ENCODE measurements at regions not wholly inside any gene's neighbourhood (a gene's known extent, or its start where the extent isn't known, plus 50 kb on each side); places are given as distances from the start of the nearest gene placed in this dataset.

DNA sequence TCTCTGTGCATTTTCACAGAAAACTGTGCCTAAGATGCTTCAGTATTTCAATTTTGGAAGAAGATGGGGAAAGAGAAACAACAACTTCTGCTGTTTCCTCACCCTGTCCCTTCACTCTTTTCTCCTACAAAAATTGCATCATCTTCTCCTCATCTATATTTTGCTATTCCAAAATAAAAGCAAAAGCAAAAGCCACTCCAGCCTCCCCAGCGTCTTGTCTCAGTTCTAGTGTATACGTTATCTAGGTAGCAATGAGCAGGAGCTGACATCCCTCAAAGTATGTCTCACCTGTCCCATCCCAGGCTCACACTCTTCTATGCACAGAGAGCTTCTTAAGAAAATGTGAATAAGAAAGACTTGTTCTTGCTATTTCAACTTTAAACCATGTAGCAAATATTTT lies 163.8 kb upstream of the TAB2 start:
- Histone ChIP-seq H3K4me1 (ENCODE audit: control insufficient read depth, extremely low read depth, insufficient read depth, low read length) (no peaks in the 10 kb centered on the region), H3K4me2 (ENCODE audit: control insufficient read depth, extremely low read depth, insufficient read depth, low read depth, low read length) (no peak overlapping the region), H3K79me2 (ENCODE audit: control insufficient read depth, insufficient read depth, low read length) (no peaks in the 10 kb centered on the region), H2AFZ (ENCODE audit: control insufficient read depth, low read length) (no peak overlapping the region), H3K9ac (ENCODE audit: control insufficient read depth, extremely low read depth, insufficient read depth, low read length) (no peak overlapping the region), H3K27me3 (ENCODE audit: control insufficient read depth, extremely low read depth, insufficient read depth, low read length) (peaks cover 6% of the 10 kb centered on the region), H3K4me3 (ENCODE audit: control insufficient read depth in 2 of 3, extremely low read depth in 1 of 3, insufficient read depth in 2 of 3, low read depth in 1 of 3, low read length in 3 of 3) (no peak overlapping the region), H3K27ac (ENCODE audit: control insufficient read depth, insufficient read depth, low read length) (no peak overlapping the region), H3K36me3 (ENCODE audit: control insufficient read depth in 2 of 2, extremely low read depth in 1 of 2, insufficient read depth in 2 of 2, low read length in 2 of 2) (no peaks in the 10 kb centered on the region), H4K20me1 (ENCODE audit: control insufficient read depth, extremely low read depth, insufficient read depth, low read length) (no peaks in the 10 kb centered on the region), H3K9me3 (ENCODE audit: control insufficient read depth, low read depth, low read length) (no peaks in the 10 kb centered on the region), H3K9me1 (ENCODE audit: control insufficient read depth, extremely low read depth, insufficient read depth, low read length) (no peaks in the 10 kb centered on the region)
- no peak for FAIRE-seq
- TF ChIP-seq, protein P1, sequence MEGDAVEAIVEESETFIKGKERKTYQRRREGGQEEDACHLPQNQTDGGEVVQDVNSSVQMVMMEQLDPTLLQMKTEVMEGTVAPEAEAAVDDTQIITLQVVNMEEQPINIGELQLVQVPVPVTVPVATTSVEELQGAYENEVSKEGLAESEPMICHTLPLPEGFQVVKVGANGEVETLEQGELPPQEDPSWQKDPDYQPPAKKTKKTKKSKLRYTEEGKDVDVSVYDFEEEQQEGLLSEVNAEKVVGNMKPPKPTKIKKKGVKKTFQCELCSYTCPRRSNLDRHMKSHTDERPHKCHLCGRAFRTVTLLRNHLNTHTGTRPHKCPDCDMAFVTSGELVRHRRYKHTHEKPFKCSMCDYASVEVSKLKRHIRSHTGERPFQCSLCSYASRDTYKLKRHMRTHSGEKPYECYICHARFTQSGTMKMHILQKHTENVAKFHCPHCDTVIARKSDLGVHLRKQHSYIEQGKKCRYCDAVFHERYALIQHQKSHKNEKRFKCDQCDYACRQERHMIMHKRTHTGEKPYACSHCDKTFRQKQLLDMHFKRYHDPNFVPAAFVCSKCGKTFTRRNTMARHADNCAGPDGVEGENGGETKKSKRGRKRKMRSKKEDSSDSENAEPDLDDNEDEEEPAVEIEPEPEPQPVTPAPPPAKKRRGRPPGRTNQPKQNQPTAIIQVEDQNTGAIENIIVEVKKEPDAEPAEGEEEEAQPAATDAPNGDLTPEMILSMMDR (optimal IDR thresholded peaks at IDR 0.05 in 1 of 3, IDR thresholded peaks at IDR 0.05 in 1 of 3, conservative IDR thresholded peaks at IDR 0.05 in 1 of 3; ENCODE audit: extremely low read depth in 1 of 3, insufficient read depth in 2 of 3, low read length in 3 of 3) = no peak
- TF ChIP-seq EZH2 (IDR thresholded peaks at IDR 0.05; ENCODE audit: low read length) = no peak
- dilution Hi-C loops (cut with MboI; ENCODE audit: extremely low pct_ligation_motif_present, low sequenced_read_pairs) = no loop called here
- DNase-seq (ENCODE audit: low read depth, low spot score) = no peak

DNA sequence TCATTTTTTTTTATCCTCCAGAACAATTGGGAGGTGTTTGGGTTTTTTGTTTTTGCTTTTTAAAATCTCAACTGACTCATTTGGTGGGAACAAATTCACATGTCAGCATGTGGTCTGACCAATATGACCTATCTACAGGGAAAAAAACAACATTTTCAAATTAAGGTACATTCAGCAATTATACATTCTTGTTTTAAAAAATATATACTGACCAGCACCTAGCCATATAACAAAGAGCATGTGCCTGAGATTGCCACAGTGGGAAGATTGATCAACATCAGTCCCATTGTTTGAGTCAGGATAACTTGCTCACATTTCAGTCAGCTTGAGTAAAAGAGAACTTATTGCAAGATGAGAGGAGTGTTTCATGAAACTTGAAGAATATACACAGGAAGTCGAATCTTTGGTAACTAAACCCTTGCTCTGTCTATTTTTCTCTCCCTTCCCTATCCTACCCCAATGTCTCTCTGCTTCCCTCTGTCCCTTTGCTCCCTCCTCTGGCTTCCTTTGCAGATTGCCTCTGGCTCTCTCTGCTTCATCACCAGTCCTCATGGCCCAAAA lies 163.2 kb upstream of the TAB2 start:
- no peaks in the 10 kb centered on the region for H4K20me1 ChIP-seq (ENCODE audit: control insufficient read depth, extremely low read depth, insufficient read depth, low read length)
- no peak overlapping the region for H2AFZ ChIP-seq (ENCODE audit: control insufficient read depth, low read length)
- H3K27me3 ChIP-seq (ENCODE audit: control insufficient read depth, extremely low read depth, insufficient read depth, low read length) = peaks cover 6% of the 10 kb centered on the region
- H3K79me2 ChIP-seq (ENCODE audit: control insufficient read depth, insufficient read depth, low read length) = no peaks in the 10 kb centered on the region
- no peaks in the 10 kb centered on the region for H3K9me3 ChIP-seq (ENCODE audit: control insufficient read depth, low read depth, low read length)
- TF ChIP-seq EZH2 (IDR thresholded peaks at IDR 0.05; ENCODE audit: low read length) = no peak
- TF ChIP-seq, protein P1 (optimal IDR thresholded peaks at IDR 0.05 in 1 of 3, IDR thresholded peaks at IDR 0.05 in 1 of 3, conservative IDR thresholded peaks at IDR 0.05 in 1 of 3; ENCODE audit: extremely low read depth in 1 of 3, insufficient read depth in 2 of 3, low read length in 3 of 3) = no peak
- H3K4me3 ChIP-seq (ENCODE audit: control insufficient read depth in 2 of 3, extremely low read depth in 1 of 3, insufficient read depth in 2 of 3, low read depth in 1 of 3, low read length in 3 of 3) = no peak overlapping the region
- dilution Hi-C loops (cut with MboI; ENCODE audit: extremely low pct_ligation_motif_present, low sequenced_read_pairs) = no loop called here
- H3K27ac ChIP-seq (ENCODE audit: control insufficient read depth, insufficient read depth, low read length) = no peak overlapping the region
- H3K4me1 ChIP-seq (ENCODE audit: control insufficient read depth, extremely low read depth, insufficient read depth, low read length) = no peaks in the 10 kb centered on the region
- no peak overlapping the region for H3K4me2 ChIP-seq (ENCODE audit: control insufficient read depth, extremely low read depth, insufficient read depth, low read depth, low read length)
- H3K36me3 ChIP-seq (ENCODE audit: control insufficient read depth in 2 of 2, extremely low read depth in 1 of 2, insufficient read depth in 2 of 2, low read length in 2 of 2) = no peaks in the 10 kb centered on the region
- H3K9me1 ChIP-seq (ENCODE audit: control insufficient read depth, extremely low read depth, insufficient read depth, low read length) = no peaks in the 10 kb centered on the region
- no peak overlapping the region for H3K9ac ChIP-seq (ENCODE audit: control insufficient read depth, extremely low read depth, insufficient read depth, low read length)
- FAIRE-seq (no peak), DNase-seq (ENCODE audit: low read depth, low spot score) (no peak)

All from keratinocyte (primary cell).